GM23338 (cell line): ENCODE measurements at regions not wholly inside any gene's neighbourhood (a gene's known extent, or its start where the extent isn't known, plus 50 kb on each side); places are given as distances from the start of the nearest gene placed in this dataset.

Experiments used
- ATAC-seq: fragments of 200-7000 bp; cut with Tn5 transposase; 3 replicates; pipeline ENCODE4 v1.9.1; 2020
- DNase-seq: peaks from one replicate; pipeline ENCODE4 v3.0.0-alpha.2; 2015; ENCODE audit warnings: low spot score
- H2AFZ ChIP-seq: fragments of 200-600 bp; sonication (generic); 2 replicates; pipeline ENCODE4 v1.8.0; 2016; ENCODE audit warnings: antibody characterized with exemption, mild to moderate bottlenecking, moderate library complexity
- H3F3A ChIP-seq: fragments of 200-600 bp; sonication (generic); replicated peaks from 2 replicates; pipeline ENCODE4 v1.8.0; 2017; ENCODE audit warnings: antibody characterized with exemption, mixed run types, low read depth
- H3K27ac ChIP-seq: fragments of 200-600 bp; sonication (generic); 2 replicates; pipeline ENCODE4 v1.6.1; 2016; ENCODE audit warnings: low read depth
- H3K27me3 ChIP-seq: fragments of 200-600 bp; sonication (generic); 2 replicates; pipeline ENCODE4 v1.8.0; 2016; ENCODE audit warnings: mild to moderate bottlenecking, mixed run types, moderate library complexity; ENCODE audit not compliant: insufficient read depth
- H3K36me3 ChIP-seq: fragments of 200-600 bp; sonication (generic); 2 replicates; pipeline ENCODE4 v1.8.0; 2016; ENCODE audit warnings: mild to moderate bottlenecking; ENCODE audit not compliant: insufficient read depth
- H3K4me1 ChIP-seq: fragments of 200-600 bp; sonication (generic); 2 replicates; pipeline ENCODE4 v1.8.0; 2016; ENCODE audit warnings: mild to moderate bottlenecking, moderate library complexity; ENCODE audit not compliant: insufficient read depth
- H3K4me2 ChIP-seq: fragments of 200-600 bp; sonication (generic); 2 replicates; pipeline ENCODE4 v1.7.1; 2017; ENCODE audit warnings: mixed run types
- H3K4me3 ChIP-seq: fragments of 200-600 bp; sonication (generic); 2 replicates; pipeline ENCODE4 v1.6.1; 2016; ENCODE audit warnings: mixed run types
- H3K79me2 ChIP-seq: fragments of 200-600 bp; sonication (generic); replicated peaks from 2 replicates; pipeline ENCODE4 v1.8.0; 2017; ENCODE audit warnings: mild to moderate bottlenecking; ENCODE audit not compliant: insufficient read depth
- H3K9me2 ChIP-seq: fragments of 200-600 bp; sonication (generic); 2 replicates; pipeline ENCODE4 v1.8.0; 2017; ENCODE audit not compliant: insufficient read depth
- H4K20me1 ChIP-seq: fragments of 200-600 bp; sonication (generic); replicated peaks from 2 replicates; pipeline ENCODE4 v1.8.0; 2017; ENCODE audit warnings: mild to moderate bottlenecking; ENCODE audit not compliant: insufficient read depth
- H3K27ac Mint-ChIP-seq: 2 replicates; pipeline ENCODE4 v1.8.0; 2020; ENCODE audit warnings: inconsistent platforms, mild to moderate bottlenecking, moderate library complexity, mixed read lengths
- H3K27me3 Mint-ChIP-seq: 3 replicates; pipeline ENCODE4 v1.8.0; 2022; ENCODE audit warnings: low read depth, mild to moderate bottlenecking, moderate library complexity, mixed read lengths, inconsistent platforms; ENCODE audit not compliant: insufficient read depth, poor library complexity
- H3K36me3 Mint-ChIP-seq: 3 replicates; pipeline ENCODE4 v1.8.0; 2021; ENCODE audit warnings: low read depth, mild to moderate bottlenecking, inconsistent platforms, moderate library complexity, mixed read lengths
- H3K4me1 Mint-ChIP-seq: 3 replicates; pipeline ENCODE4 v1.8.0; 2020; ENCODE audit warnings: mild to moderate bottlenecking, inconsistent platforms, mixed read lengths
- H3K4me3 Mint-ChIP-seq: 3 replicates; pipeline ENCODE4 v1.8.0; 2021; ENCODE audit warnings: moderate library complexity, mild to moderate bottlenecking, inconsistent platforms, mixed read lengths
- H3K9me3 Mint-ChIP-seq: 3 replicates; pipeline ENCODE4 v1.8.0; 2020; ENCODE audit warnings: moderate library complexity, mild to moderate bottlenecking, inconsistent platforms, mixed read lengths
- EZH2 ChIP-seq: fragments of 200-600 bp; sonication (generic); IDR thresholded peaks from one replicate; pipeline ENCODE4 v1.8.0; 2017; ENCODE audit warnings: antibody characterized with exemption, mild to moderate bottlenecking, low read depth; ENCODE audit not compliant: unreplicated experiment
- EZH2phosphoT487 ChIP-seq: fragments of 200-600 bp; sonication (generic); IDR thresholded peaks from one replicate; pipeline ENCODE4 v1.8.1; 2018; ENCODE audit warnings: antibody characterized with exemption; ENCODE audit not compliant: unreplicated experiment
- NANOG ChIP-seq: IDR thresholded peaks from 2 replicates; pipeline ENCODE4 v1.6.1; 2016; ENCODE audit warnings: antibody characterized with exemption, borderline replicate concordance
- POLR2AphosphoS5 ChIP-seq: IDR thresholded peaks from 2 replicates; pipeline ENCODE4 v1.6.1; 2016; ENCODE audit warnings: antibody characterized with exemption, low read depth
- REST ChIP-seq: IDR thresholded peaks from one replicate; pipeline ENCODE4 v1.6.1; 2018; ENCODE audit warnings: antibody characterized with exemption; ENCODE audit not compliant: unreplicated experiment
- STAT1 ChIP-seq: IDR thresholded peaks from one replicate; pipeline ENCODE4 v1.6.1; 2016; ENCODE audit warnings: antibody characterized with exemption; ENCODE audit not compliant: unreplicated experiment
- ZNF114 ChIP-seq: fragments of 250-450 bp; sonication (Bioruptor Pico); IDR thresholded peaks from 2 replicates; pipeline ENCODE4 v1.5.0; 2020; ENCODE audit warnings: mild to moderate bottlenecking, moderate library complexity
- ZNF331 ChIP-seq: fragments of 250-450 bp; sonication (Bioruptor Pico); IDR thresholded peaks from 2 replicates; pipeline ENCODE4 v1.5.0; 2020; ENCODE audit warnings: low read depth, mild to moderate bottlenecking, moderate library complexity
- ZNF462 ChIP-seq: fragments of 250-450 bp; sonication (Bioruptor Pico); IDR thresholded peaks from 2 replicates; pipeline ENCODE4 v1.5.0; 2020; ENCODE audit warnings: mild to moderate bottlenecking, moderate library complexity

GRCh38 chr9:85130260-85130659 is 460.7 kb downstream of the NTRK2 start (continued):
- TF ChIP-seq ZNF462 (CRISPR knock-in tag), result no peak
- no peak for TF ChIP-seq ZNF331 (CRISPR knock-in tag)
- TF ChIP-seq ZNF114, result no peak
- TF ChIP-seq POLR2AphosphoS5, result no peak

GRCh38 chr9:85129514-85129913 is 460.0 kb downstream of the NTRK2 start:
- ATAC-seq (no peak), DNase-seq (no peak)
- Histone ChIP-seq H3K4me2 (peak overlapping the region; percentile 12; the same call in 1 of the 2 replicates), H3K4me3 (no peak overlapping the region), H3F3A (no peaks in the 10 kb centered on the region), H3K27me3 (no peaks in the 10 kb centered on the region), H3K4me1 (peaks cover 16% of the 10 kb centered on the region), H3K36me3 (no peaks in the 10 kb centered on the region), H2AFZ (peak overlapping the region; percentile 66), H4K20me1 (no peaks in the 10 kb centered on the region), H3K79me2 (no peaks in the 10 kb centered on the region), H3K9me2 (peaks cover 12% of the 10 kb centered on the region; the same call in 1 of the 2 replicates), H3K27ac (no peak overlapping the region)
- Mint-ChIP-seq H3K4me3 (no peak overlapping the region), H3K27me3 (no peaks in the 10 kb centered on the region), H3K9me3 (peaks cover 19% of the 10 kb centered on the region), H3K27ac (no peak overlapping the region), H3K4me1 (peaks cover 22% of the 10 kb centered on the region), H3K36me3 (peaks cover 19% of the 10 kb centered on the region; the same call in 2 of the 3 replicates)
- TF ChIP-seq NANOG (no peak), ZNF331 (CRISPR knock-in tag) (no peak), REST (no peak), EZH2 (no peak), EZH2phosphoT487 (no peak), STAT1 (no peak), ZNF114 (no peak)
